ENCODE measurements at regions not wholly inside any gene's neighbourhood (a gene's known extent, or its start where the extent isn't known, plus 50 kb on each side); places are given as distances from the start of the nearest gene placed in this dataset.

GRCh38 chr2:212905640-212906201 is 245.7 kb downstream of the IKZF2 start:
- Histone ChIP-seq H3K27ac (no peak overlapping the region), H3K4me3 (no peak overlapping the region), H3K36me3 (no peaks in the 10 kb centered on the region), H3K27me3 (no peaks in the 10 kb centered on the region), H3K4me1 (peaks cover 0 to 6% (median 0%) of the 10 kb centered on the region in 9 donors), H3K9me3 (peaks cover 0 to 5% (median 0%) of the 10 kb centered on the region in 11 donors)
- 56% methylated on average over 6 of the region's 6 CpGs for WGBS, 2 donors
- TF ChIP-seq, protein P1, sequence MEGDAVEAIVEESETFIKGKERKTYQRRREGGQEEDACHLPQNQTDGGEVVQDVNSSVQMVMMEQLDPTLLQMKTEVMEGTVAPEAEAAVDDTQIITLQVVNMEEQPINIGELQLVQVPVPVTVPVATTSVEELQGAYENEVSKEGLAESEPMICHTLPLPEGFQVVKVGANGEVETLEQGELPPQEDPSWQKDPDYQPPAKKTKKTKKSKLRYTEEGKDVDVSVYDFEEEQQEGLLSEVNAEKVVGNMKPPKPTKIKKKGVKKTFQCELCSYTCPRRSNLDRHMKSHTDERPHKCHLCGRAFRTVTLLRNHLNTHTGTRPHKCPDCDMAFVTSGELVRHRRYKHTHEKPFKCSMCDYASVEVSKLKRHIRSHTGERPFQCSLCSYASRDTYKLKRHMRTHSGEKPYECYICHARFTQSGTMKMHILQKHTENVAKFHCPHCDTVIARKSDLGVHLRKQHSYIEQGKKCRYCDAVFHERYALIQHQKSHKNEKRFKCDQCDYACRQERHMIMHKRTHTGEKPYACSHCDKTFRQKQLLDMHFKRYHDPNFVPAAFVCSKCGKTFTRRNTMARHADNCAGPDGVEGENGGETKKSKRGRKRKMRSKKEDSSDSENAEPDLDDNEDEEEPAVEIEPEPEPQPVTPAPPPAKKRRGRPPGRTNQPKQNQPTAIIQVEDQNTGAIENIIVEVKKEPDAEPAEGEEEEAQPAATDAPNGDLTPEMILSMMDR (IDR thresholded peaks at IDR 0.05), result no peak
- ATAC-seq (peak in 3 of 8 donors; percentile 31 to 51 (median 42)), DNase-seq (no peak)
- intact Hi-C loops (cut with DNase I), result loop anchor here in 1 of 10 donors (10.0 kb wide), 1 partner anchor 221 kb away; no protein-coding TSS in a partner anchor

GRCh38 chr2:212904646-212905045 is 246.8 kb downstream of the IKZF2 start:
- H3K27ac ChIP-seq, result no peak overlapping the region
- H3K4me1 ChIP-seq, result peaks cover 0 to 6% (median 0%) of the 10 kb centered on the region in 9 donors
- peaks cover 0 to 5% (median 0%) of the 10 kb centered on the region in 11 donors for H3K9me3 ChIP-seq
- no peak for DNase-seq
- 86 to 92% methylated on average over 2 of the region's 2 CpGs for WGBS, 2 donors
- ATAC-seq, result no peak
- TF ChIP-seq, protein P1 (IDR thresholded peaks at IDR 0.05), result no peak
- no peak overlapping the region for H3K4me3 ChIP-seq
- intact Hi-C loops (cut with DNase I), result loop anchor here in 1 of 10 donors (10.0 kb wide), 1 partner anchor 220 kb away; no protein-coding TSS in a partner anchor
- H3K36me3 ChIP-seq, result no peaks in the 10 kb centered on the region
- no peaks in the 10 kb centered on the region for H3K27me3 ChIP-seq

- intact Hi-C loops (cut with DNase I), result loop anchor here in 1 of 10 donors (10.0 kb wide), 1 partner anchor 219 kb away; no protein-coding TSS in a partner anchor
- no peak for DNase-seq
- Histone ChIP-seq H3K36me3 (no peaks in the 10 kb centered on the region), H3K4me1 (peaks cover 0 to 6% (median 0%) of the 10 kb centered on the region in 9 donors), H3K9me3 (no peaks in the 10 kb centered on the region), H3K4me3 (no peak overlapping the region), H3K27me3 (no peaks in the 10 kb centered on the region), H3K27ac (no peak overlapping the region)
- no peak for ATAC-seq
- TF ChIP-seq, protein P1 (IDR thresholded peaks at IDR 0.05), result no peak
Observed at GRCh38 chr2:212903413-212903812, 248.0 kb downstream of the IKZF2 start.

DNA sequence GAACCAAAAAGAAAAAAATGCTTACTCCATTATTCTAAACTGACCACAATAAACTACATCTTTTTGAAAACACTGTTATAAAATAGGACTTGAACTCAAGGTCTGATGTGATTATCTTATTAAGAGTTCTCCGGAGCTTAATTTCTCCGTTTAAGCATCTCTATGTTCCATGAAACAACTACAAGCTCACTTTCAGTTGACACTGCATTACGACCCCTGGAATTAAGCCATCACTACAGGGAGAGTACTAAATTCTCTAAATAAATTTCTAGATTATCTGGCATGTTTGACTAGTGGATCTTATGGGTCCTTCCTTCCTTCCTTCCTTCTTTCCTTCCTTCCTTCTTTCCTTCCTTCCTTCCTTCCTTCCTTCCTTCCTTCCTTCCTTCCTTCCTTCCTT is 249.0 kb downstream of the IKZF2 start:
- ATAC-seq, result no peak
- no peak for DNase-seq
- intact Hi-C loops (cut with DNase I), result loop anchor here in 1 of 10 donors (10.0 kb wide), 1 partner anchor 218 kb away; no protein-coding TSS in a partner anchor

More for the DNA sequence above, 249.0 kb downstream of the IKZF2 start:
- H3K4me1 ChIP-seq, result peaks cover 0 to 6% (median 0%) of the 10 kb centered on the region in 9 donors
- no peak overlapping the region for H3K27ac ChIP-seq
- TF ChIP-seq, protein P1 (IDR thresholded peaks at IDR 0.05), result no peak
- WGBS, 2 donors, result 71 to 92% methylated on average over 3 of the region's 3 CpGs
- H3K36me3 ChIP-seq, result no peaks in the 10 kb centered on the region
- no peak overlapping the region for H3K4me3 ChIP-seq
- H3K27me3 ChIP-seq, result no peaks in the 10 kb centered on the region
- no peaks in the 10 kb centered on the region for H3K9me3 ChIP-seq
